Spleen (tissue), 7 donors: ENCODE measurements at regions not wholly inside any gene's neighbourhood (a gene's known extent, or its start where the extent isn't known, plus 50 kb on each side); places are given as distances from the start of the nearest gene placed in this dataset.

Source experiments
- CTCF ChIP-seq, 11 experiments: fragments of 200-600 bp in 7 of 11; fragments of 450-650 bp in 4 of 11; sonication (generic) in 4 of 11; IDR thresholded peaks in 8 of 11; conservative IDR thresholded peaks in 3 of 11; 1 replicate in 7 of 11; 2 replicates in 4 of 11; pipeline versions ENCODE4 v1.4.0 to v1.8.0; 2016 to 2021; ENCODE audit warnings: antibody characterized with exemption in 11 of 11, inconsistent platforms in 4 of 11, mild to moderate bottlenecking in 1 of 11
- POLR2A ChIP-seq, 3 donors: fragments of 450-650 bp; IDR thresholded peaks; one replicate each; pipeline ENCODE4 v1.5.1; 2017; ENCODE audit warnings: antibody characterized with exemption in 3 of 3, mild to moderate bottlenecking in 1 of 3
- donor health status: DM: no; HTN: no; CAD: no; lungs with moderate emphysema.
- donor health status: DM: no; HTN: no; CAD: no.
- donor health status: DM: no; HTN: no; CAD: no.

GRCh38 chr12:115320967-115321366 lies 637.0 kb upstream of the TBX3 start:
- TF ChIP-seq CTCF (IDR thresholded peaks at IDR 0.05 in 8 of 11, conservative IDR thresholded peaks at IDR 0.05 in 3 of 11): no peak
- TF ChIP-seq POLR2A (IDR thresholded peaks at IDR 0.05): no peak
